Activated CD4-positive, alpha-beta T cell treated with anti-CD3 and anti-CD28 coated beads for 48 hours (primary cell): ENCODE measurements at regions not wholly inside any gene's neighbourhood (a gene's known extent, or its start where the extent isn't known, plus 50 kb on each side); places are given as distances from the start of the nearest gene placed in this dataset.
"Not testable (repeated sequence)": the region's sequence is repeated elsewhere in the genome, so short reads cannot be mapped to it uniquely, and the experiment has no call there.

Experiments
- DNase-seq: peaks from one replicate; pipeline ENCODE4 v3.0.0-alpha.2; 2020

DNA sequence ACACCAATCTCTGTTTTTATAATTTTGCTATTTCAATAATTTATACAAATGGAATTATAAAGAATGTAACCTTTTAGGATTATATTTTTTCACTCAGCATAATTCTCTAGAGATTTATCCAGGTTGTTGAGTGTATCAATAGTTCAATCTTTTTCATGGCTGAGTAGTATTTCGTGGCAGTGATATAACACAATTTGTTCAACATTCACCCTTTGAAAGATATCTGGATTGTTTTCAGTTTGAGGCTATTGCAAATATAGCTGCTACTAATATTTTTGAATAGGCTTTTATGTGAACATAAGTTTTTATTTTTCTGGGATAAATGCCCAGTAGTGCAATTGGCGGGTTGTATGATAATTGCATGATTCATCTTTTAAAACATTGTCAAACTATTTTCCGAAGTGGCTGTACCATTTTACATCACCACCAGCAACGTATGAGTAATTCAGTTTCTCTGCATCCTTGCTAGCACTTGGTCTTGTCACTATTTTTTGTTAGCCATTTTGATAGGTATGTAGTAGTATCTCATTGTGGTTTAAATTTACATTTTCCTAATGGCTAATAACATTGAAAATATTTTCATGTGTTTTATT lies 55.6 kb upstream of the ABCD3 start:
- DNase-seq = no peak

- no peak for DNase-seq
Observed at GRCh38 chr1:94358630-94359599, 59.3 kb upstream of the ABCD3 start.

DNA sequence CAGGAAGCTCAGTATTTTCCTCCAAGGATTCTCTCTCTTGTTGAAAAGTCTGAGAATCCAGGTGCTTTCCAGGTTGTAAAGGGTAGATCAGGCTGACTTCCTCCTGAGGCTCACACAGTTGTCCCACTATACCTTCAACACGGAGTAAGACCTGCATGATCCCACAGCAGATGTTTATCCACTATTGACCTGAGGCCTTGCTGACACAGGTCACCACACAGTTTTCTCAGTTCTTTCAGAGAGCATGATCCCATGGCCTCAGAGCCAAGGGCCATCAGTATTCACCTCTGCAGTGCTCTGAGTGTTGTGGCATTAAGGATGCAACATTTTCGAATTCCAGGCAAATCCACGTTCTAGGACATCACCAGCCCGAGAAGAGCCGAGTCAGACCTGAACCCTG lies 60.5 kb upstream of the ABCD3 start:
- DNase-seq = no peak

- DNase-seq = no peak
Observed at GRCh38 chr1:94355485-94355980, 62.7 kb upstream of the ABCD3 start.

GRCh38 chr1:94351481-94351880 lies 66.7 kb upstream of the ABCD3 start:
- peak; percentile 33 for DNase-seq

DNA sequence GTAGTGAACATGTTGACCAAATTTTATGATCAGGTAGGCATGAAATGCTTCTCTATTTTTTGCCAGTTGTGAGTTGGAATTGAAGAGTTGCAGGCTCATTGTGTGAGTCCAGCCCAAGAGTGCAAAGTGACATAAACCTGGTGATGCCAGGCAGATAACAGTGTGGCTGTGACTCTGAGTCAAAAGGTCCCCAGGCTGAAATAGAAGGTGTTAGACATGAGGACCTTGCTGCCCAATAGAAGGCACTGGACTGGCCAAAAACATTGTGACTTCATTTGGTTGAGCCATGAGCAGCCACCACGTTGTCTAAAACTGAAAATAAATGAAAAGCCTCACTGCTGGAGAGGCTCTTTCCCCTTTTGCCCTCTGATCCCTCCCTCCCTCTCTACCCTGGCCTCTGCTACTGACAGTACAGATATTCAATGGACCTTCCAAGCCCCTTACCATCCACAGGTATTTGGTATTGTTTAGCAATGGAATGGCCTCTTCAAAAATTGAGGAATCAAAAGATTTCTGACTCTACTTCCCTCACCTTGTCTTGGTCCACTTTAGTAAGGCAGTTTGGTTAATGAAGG lies 67.8 kb upstream of the ABCD3 start:
- no peak for DNase-seq

GRCh38 chr1:94349853-94350252 lies 68.3 kb upstream of the ABCD3 start:
- DNase-seq = no peak

DNA sequence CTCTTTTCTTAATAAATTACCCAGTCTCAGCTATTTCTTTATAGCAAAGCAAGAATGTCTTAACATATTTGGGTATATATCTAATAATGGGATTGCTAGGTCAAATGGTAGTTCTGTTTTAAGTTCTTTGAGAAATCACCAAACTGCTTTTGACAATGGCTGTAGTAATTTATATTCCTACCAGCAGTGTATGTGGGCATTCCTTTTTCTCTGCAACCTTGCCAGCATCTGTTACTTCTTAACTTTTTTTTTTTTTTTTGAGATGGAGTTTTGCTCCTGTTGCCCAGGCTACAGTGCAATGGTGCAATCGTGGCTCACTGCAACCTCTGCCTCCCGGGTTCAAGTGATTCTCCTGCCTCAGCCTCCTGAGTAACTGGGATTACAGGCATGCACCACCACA lies 69.8 kb upstream of the ABCD3 start:
- not testable (repeated sequence) for DNase-seq

- DNase-seq = no peak
Observed at GRCh38 chr1:94345148-94345721, 73.0 kb upstream of the ABCD3 start.

DNA sequence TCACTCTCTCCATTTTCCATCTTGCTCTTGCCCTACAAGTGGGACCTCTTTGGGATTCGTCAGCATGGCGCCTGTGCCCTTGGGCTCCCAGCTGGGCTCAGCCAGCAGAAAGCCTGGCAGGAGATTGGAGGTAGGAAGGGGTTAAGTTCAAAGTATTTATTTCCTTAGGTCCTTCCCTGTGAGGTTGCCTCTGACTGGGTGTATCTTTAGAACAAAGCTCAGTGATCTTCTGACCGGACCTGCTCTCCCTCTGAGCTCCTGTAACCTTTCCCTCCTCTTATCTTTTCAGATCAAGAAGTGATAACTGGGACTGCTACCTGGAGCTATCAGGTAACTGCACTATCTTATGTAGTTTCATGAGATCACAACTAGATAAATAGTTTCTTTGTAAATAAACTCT lies 75.8 kb upstream of the ABCD3 start:
- DNase-seq = no peak

- DNase-seq = no peak
Observed at GRCh38 chr1:94339206-94339927, 78.8 kb upstream of the ABCD3 start.

GRCh38 chr1:94336991-94337390 lies 81.2 kb upstream of the ABCD3 start:
- peak; percentile 22 for DNase-seq

- peak; percentile 50 for DNase-seq
Observed at GRCh38 chr1:94335950-94336349, 82.2 kb upstream of the ABCD3 start.

DNA sequence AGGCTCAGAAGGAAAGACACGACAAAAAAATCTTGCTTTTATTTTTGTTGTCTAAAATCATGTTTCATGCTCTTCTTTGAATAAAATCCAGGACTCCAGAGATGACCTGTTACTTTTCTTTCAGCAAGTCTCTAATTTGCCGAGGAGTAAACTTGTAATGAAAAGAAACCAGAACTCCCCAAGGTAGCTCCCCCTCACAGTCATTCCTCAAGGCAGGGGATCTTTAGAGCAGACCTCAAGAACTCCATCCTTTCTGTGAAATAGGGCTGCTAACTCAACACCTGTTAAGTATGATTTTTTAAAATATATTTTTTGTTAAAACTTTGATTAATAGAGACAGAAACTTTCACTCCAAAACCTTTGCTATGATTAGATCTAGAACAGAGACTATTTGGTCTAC lies 82.7 kb upstream of the ABCD3 start:
- DNase-seq = no peak

GRCh38 chr1:94334764-94335163 lies 83.4 kb upstream of the ABCD3 start:
- no peak for DNase-seq

GRCh38 chr1:94332952-94333351 lies 85.2 kb upstream of the ABCD3 start:
- DNase-seq = no peak

- no peak for DNase-seq
Observed at GRCh38 chr1:94332516-94332915, 85.7 kb upstream of the ABCD3 start.

DNA sequence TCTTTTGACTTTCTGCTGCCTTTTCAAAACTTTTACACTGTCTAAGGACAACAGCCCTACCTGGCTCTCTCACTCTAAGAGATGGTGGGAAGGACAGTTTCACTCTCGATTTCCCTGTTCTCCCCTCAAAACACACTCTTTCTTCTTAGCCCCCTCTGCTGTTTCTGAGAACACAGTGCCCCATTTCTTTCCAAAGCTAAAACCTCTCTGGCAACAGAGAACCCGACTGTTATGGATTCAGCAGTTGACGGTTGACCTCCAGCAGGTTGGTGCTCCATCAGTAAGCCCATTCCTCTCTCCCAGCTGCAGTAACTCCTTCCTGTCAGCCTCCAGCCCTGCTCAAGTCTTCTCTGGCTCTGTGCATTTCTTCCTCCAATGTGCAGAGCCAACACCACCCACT lies 88.2 kb upstream of the ABCD3 start:
- no peak for DNase-seq

DNA sequence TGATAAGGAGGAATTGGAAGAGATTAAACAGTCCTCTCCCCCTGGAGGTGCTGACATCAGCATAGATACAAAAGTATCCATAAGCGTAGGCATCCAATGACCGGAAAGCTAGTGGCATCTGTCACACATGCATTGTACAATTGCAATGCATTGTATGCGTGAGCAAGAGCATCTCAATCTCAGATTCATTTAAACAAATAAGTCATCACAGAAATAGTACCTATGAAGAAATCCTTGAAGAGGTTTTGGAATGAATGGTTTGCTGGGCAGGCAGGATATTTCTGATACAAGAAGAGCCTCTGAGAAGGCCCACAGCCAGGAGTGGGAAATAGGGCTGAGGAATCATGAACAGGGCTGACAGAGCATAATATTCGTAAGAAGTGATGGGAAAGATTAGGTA lies 88.9 kb upstream of the ABCD3 start:
- no peak for DNase-seq

- peak; percentile 23 for DNase-seq
Observed at GRCh38 chr1:94327001-94327690, 89.8 kb upstream of the ARHGAP29 start.

- no peak for DNase-seq
Observed at GRCh38 chr1:94326329-94326728, 88.9 kb upstream of the ARHGAP29 start.
